DOHH2 (cell line): ENCODE measurements at regions not wholly inside any gene's neighbourhood (a gene's known extent, or its start where the extent isn't known, plus 50 kb on each side); places are given as distances from the start of the nearest gene placed in this dataset.

Source experiments
- CTCF ChIP-seq: fragments of 200-600 bp; sonication (generic); IDR thresholded peaks from one replicate; pipeline ENCODE4 v1.5.1; 2014; ENCODE audit warnings: antibody characterized with exemption, mild to moderate bottlenecking, low read depth, low read length; ENCODE audit not compliant: poor library complexity, severe bottlenecking
- EZH2phosphoT487 ChIP-seq: fragments of 200-600 bp; sonication (generic); IDR thresholded peaks from 2 replicates; pipeline ENCODE4 v1.6.1; 2017; ENCODE audit warnings: borderline replicate concordance, mild to moderate bottlenecking, antibody characterized with exemption, low read length, moderate library complexity, mixed read lengths

GRCh38 chr18:21963336-21963735, 206.1 kb upstream of the GATA6 start:
- TF ChIP-seq CTCF (no peak), EZH2phosphoT487 (no peak)
